ENCODE measurements at regions not wholly inside any gene's neighbourhood (a gene's known extent, or its start where the extent isn't known, plus 50 kb on each side); places are given as distances from the start of the nearest gene placed in this dataset.

DNA sequence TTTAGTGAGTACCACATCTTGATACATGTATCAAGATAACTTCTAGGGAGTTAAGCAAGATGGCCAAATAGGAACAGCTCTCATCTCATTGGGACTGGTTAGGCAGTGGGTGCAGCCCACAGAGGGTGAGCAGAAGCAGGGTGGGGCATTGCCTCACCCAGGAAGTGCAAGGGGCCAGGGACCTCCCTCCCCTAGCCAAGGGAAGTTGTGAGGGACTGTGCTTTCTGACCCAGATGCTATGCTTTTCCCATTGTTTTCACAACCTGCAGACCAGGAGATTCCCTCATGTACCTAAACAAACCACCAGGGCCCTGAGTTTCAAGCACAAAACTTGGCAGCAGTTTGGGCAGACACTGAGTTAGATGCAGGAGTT is 665.0 kb upstream of the CBLB start:
- TF ChIP-seq CTCF (IDR thresholded peaks at IDR 0.05) (no peak), POLR2AphosphoS5 (IDR thresholded peaks at IDR 0.05) (no peak), POLR2A (IDR thresholded peaks at IDR 0.05) (no peak)

Measured in upper lobe of left lung (tissue), 4 donors.